HCT116 (cell line): ENCODE measurements at regions not wholly inside any gene's neighbourhood (a gene's known extent, or its start where the extent isn't known, plus 50 kb on each side); places are given as distances from the start of the nearest gene placed in this dataset.
"Not testable (repeated sequence)": the region's sequence is repeated elsewhere in the genome, so short reads cannot be mapped to it uniquely, and the experiment has no call there.

Experiments used
- ATAC-seq: fragments of 200-7000 bp; cut with Tn5 transposase; 2 replicates; pipeline ENCODE4 v1.9.1; 2020; ENCODE audit warnings: mild to moderate bottlenecking, moderate library complexity
- BruUV-seq: library from RNA; stranded (reverse); fragments of 400-500 nt; replicated peaks from 2 replicates; lab custom pipeline; 2021; lab: Mats Ljungman, UMichigan
- CTCF ChIA-PET: fragments of 300-600 bp; sonication (Branson Sonifier 250); formaldehyde crosslinking; loops from one replicate; lab custom pipeline; 2021; ENCODE audit warnings: antibody characterized with exemption; lab: Charles Lee
- POLR2A ChIA-PET: fragments of 300-600, 350-600 bp; sonication (Branson Sonifier 250); formaldehyde crosslinking; loops from one replicate; lab custom pipeline; 2021; ENCODE audit warnings: antibody characterized with exemption; lab: Charles Lee
- RAD21 ChIA-PET, 2 experiments: fragments of 300-600 bp; sonication (Branson Sonifier 250); formaldehyde crosslinking; loops; one replicate each; lab custom pipeline; 2023; ENCODE audit warnings: low total read pairs in 2 of 2; ENCODE audit not compliant: uncharacterized antibody in 2 of 2, unreplicated experiment in 2 of 2, low non-redundant PET in 1 of 2; lab: Charles Lee
- DNase-seq: peaks from one replicate; pipeline ENCODE4 v3.0.0-alpha.2; 2010; ENCODE audit warnings: low read depth, low spot score
- H2AFZ ChIP-seq: fragments of 200-600 bp; shearing (Covaris generic), sonication (generic); 2 replicates; pipeline ENCODE4 v1.6.1; 2017; ENCODE audit warnings: low read depth, mixed run types, mixed read lengths, antibody characterized with exemption, low read length; ENCODE audit not compliant: poor library complexity, severe bottlenecking
- H3K27ac ChIP-seq: 2 replicates; pipeline ENCODE4 v1.5.1; 2012; ENCODE audit warnings: low read depth, low read length
- H3K27me3 ChIP-seq: fragments of 200-600 bp; sonication (generic); 2 replicates; pipeline ENCODE4 v1.6.1; 2016; ENCODE audit warnings: mixed run types, low read length, mixed read lengths; ENCODE audit not compliant: insufficient read depth
- H3K36me3 ChIP-seq, 2 experiments: fragments of 200-500 bp in 1 of 2; fragments of 200-600 bp in 1 of 2; sonication (Bioruptor generic) in 1 of 2; sonication (generic) in 1 of 2; 2 replicates each; pipeline versions ENCODE4 v1.5.1 to v1.6.1; 2014 to 2016; ENCODE audit warnings: low read length in 2 of 2, inconsistent platforms in 1 of 2, mixed read lengths in 1 of 2, mixed run types in 1 of 2; ENCODE audit not compliant: insufficient read depth in 2 of 2, control insufficient read depth in 1 of 2
- H3K4me1 ChIP-seq, 2 experiments: fragments of 200-600 bp in 1 of 2; sonication (generic) in 1 of 2; 2 replicates each; pipeline versions ENCODE4 v1.5.1 to v1.6.1; 2012 to 2017; ENCODE audit warnings: low read length in 2 of 2, inconsistent platforms in 1 of 2, mild to moderate bottlenecking in 1 of 2, mixed read lengths in 1 of 2, mixed run types in 1 of 2, moderate library complexity in 1 of 2; ENCODE audit not compliant: insufficient read depth in 2 of 2, control insufficient read depth in 1 of 2
- H3K4me2 ChIP-seq: fragments of 200-600 bp; sonication (generic); 2 replicates; pipeline ENCODE4 v1.6.1; 2017; ENCODE audit warnings: mixed run types, low read length, mixed read lengths
- H3K4me3 ChIP-seq, 2 experiments: fragments of 200-600 bp in 1 of 2; sonication (generic) in 1 of 2; replicated peaks in 1 of 2; 2 replicates each; pipeline ENCODE4 v1.5.1; 2011 to 2016; ENCODE audit warnings: low read length in 2 of 2, control low read depth in 1 of 2, low read depth in 1 of 2, mild to moderate bottlenecking in 1 of 2, mixed read lengths in 1 of 2, mixed run types in 1 of 2
- H3K79me2 ChIP-seq: fragments of 200-600 bp; sonication (generic); 2 replicates; pipeline ENCODE4 v1.6.1; 2017; ENCODE audit warnings: mild to moderate bottlenecking, mixed run types, low read length, moderate library complexity, mixed read lengths; ENCODE audit not compliant: insufficient read depth
- H3K9ac ChIP-seq: fragments of 200-600 bp; sonication (generic); 2 replicates; pipeline ENCODE4 v1.6.1; 2016; ENCODE audit warnings: low read length, mixed read lengths
- H3K9me2 ChIP-seq: fragments of 200-600 bp; sonication (generic), shearing (Covaris generic); 2 replicates; pipeline ENCODE4 v1.6.1; 2017; ENCODE audit warnings: mixed run types, mild to moderate bottlenecking, moderate library complexity; ENCODE audit not compliant: insufficient read depth
- H3K9me3 ChIP-seq, 2 experiments: fragments of 200-500 bp in 1 of 2; fragments of 200-600 bp in 1 of 2; sonication (Bioruptor generic) in 1 of 2; sonication (generic) in 1 of 2; 2 replicates each; pipeline ENCODE4 v1.6.1; 2014 to 2017; ENCODE audit warnings: low read length in 2 of 2, mixed read lengths in 2 of 2, inconsistent platforms in 1 of 2, low read depth in 1 of 2, mild to moderate bottlenecking in 1 of 2, mixed run types in 1 of 2, moderate library complexity in 1 of 2; ENCODE audit not compliant: control insufficient read depth in 1 of 2, insufficient read depth in 1 of 2
- H4K20me1 ChIP-seq: fragments of 200-600 bp; sonication (generic), shearing (Covaris generic); 2 replicates; pipeline ENCODE4 v1.6.1; 2017; ENCODE audit warnings: mixed run types, mild to moderate bottlenecking, moderate library complexity; ENCODE audit not compliant: insufficient read depth
- EZH2 ChIP-seq: fragments of 200-600 bp; sonication (generic); IDR thresholded peaks from 2 replicates; pipeline ENCODE4 v1.6.1; 2017; ENCODE audit warnings: antibody characterized with exemption, mixed run types
- EZH2phosphoT487 ChIP-seq: fragments of 200-600 bp; IDR thresholded peaks from 2 replicates; pipeline ENCODE4 v1.6.1; 2018; ENCODE audit warnings: antibody characterized with exemption, borderline replicate concordance
- POLR2AphosphoS5 ChIP-seq: IDR thresholded peaks from 2 replicates; pipeline ENCODE4 v1.6.1; 2011; ENCODE audit warnings: mild to moderate bottlenecking, low read depth, low read length, moderate library complexity
- SP1 ChIP-seq: IDR thresholded peaks from 2 replicates; pipeline ENCODE4 v1.6.1; 2012; ENCODE audit warnings: low read depth
- intact Hi-C: fragments of 100-400 bp; cut with micrococcal nuclease; formaldehyde crosslinking; loops from 2 replicates; pipeline ENCODE4 v1.10.0; 2022
- TF ChIP-seq, protein P1 (sequence below): IDR thresholded peaks from 2 replicates; pipeline ENCODE4 v1.6.1; 2012
- TF ChIP-seq, protein P2 (sequence below), 3 experiments: fragments of 200-600 bp in 1 of 3; sonication (generic) in 1 of 3; IDR thresholded peaks in 2 of 3; conservative IDR thresholded peaks in 1 of 3; 2 replicates each; pipeline ENCODE4 v1.5.1; 2012 to 2017; ENCODE audit warnings: low read depth in 2 of 3, low read length in 2 of 3, antibody characterized with exemption in 1 of 3, borderline replicate concordance in 1 of 3, control low read depth in 1 of 3, mild to moderate bottlenecking in 1 of 3, mixed read lengths in 1 of 3, mixed run types in 1 of 3, moderate library complexity in 1 of 3; ENCODE audit not compliant: insufficient read depth in 1 of 3

DNA sequence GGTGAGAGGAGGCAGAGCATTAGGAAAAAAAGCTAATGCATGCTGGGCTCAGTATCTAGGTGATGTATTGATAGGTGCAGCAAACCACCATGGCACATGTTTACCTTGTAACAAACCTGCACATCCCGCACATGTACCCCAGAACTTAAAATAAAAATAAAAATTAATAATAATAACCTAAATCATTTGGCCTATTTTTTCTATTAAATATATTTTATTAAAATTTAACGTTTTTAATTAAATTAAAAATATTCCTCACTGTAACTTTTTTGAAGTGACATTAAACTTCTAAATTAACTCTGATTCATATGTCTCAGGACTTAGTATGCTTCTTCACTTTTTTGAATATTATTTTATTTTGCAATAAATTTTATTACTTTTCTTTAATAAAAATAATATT lies 83.7 kb upstream of the PARP8 start:
- no TSS peak for BruUV-seq
- intact Hi-C loops: no loop called here
- TF ChIP-seq POLR2AphosphoS5 (no peak), SP1 (no peak), EZH2phosphoT487 (no peak)
- Histone ChIP-seq H3K4me3 (no peak overlapping the region), H2AFZ (no peak overlapping the region), H4K20me1 (no peaks in the 10 kb centered on the region), H3K9me2 (no peaks in the 10 kb centered on the region), H3K79me2 (no peaks in the 10 kb centered on the region), H3K27me3 (no peaks in the 10 kb centered on the region), H3K36me3 (no peaks in the 10 kb centered on the region), H3K9ac (no peak overlapping the region), H3K4me2 (no peak overlapping the region), H3K9me3 (no peaks in the 10 kb centered on the region), H3K4me1 (no peaks in the 10 kb centered on the region), H3K27ac (no peak overlapping the region)
- ChIA-PET POLR2A (no interaction called here), RAD21 (no interaction called here), CTCF (no interaction called here)
- DNase-seq (no peak), ATAC-seq (no peak)

DNA sequence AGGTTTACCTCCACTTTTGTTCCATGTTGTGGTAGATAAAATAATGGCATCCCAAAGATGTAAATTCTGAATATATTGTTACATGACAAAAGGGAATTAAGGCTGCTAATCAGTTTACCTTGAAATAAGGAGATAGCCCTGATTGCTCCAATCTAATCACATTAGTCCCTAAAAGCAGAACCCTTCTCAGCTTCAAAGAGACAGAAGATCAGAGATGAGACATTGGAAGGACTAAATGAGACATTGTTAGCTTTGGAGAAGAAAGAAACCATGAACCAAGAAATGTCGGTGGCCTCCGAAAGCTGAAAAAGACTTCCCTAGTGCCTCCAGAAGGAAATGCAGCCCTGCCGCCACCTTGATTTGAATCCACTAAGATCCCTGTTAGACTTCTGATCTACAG lies 82.8 kb upstream of the PARP8 start:
- H3K27me3 ChIP-seq: no peaks in the 10 kb centered on the region
- no peak overlapping the region for H2AFZ ChIP-seq
- TF ChIP-seq EZH2: no peak
- TF ChIP-seq, protein P1, sequence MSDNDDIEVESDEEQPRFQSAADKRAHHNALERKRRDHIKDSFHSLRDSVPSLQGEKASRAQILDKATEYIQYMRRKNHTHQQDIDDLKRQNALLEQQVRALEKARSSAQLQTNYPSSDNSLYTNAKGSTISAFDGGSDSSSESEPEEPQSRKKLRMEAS: no peak
- TF ChIP-seq, protein P2, sequence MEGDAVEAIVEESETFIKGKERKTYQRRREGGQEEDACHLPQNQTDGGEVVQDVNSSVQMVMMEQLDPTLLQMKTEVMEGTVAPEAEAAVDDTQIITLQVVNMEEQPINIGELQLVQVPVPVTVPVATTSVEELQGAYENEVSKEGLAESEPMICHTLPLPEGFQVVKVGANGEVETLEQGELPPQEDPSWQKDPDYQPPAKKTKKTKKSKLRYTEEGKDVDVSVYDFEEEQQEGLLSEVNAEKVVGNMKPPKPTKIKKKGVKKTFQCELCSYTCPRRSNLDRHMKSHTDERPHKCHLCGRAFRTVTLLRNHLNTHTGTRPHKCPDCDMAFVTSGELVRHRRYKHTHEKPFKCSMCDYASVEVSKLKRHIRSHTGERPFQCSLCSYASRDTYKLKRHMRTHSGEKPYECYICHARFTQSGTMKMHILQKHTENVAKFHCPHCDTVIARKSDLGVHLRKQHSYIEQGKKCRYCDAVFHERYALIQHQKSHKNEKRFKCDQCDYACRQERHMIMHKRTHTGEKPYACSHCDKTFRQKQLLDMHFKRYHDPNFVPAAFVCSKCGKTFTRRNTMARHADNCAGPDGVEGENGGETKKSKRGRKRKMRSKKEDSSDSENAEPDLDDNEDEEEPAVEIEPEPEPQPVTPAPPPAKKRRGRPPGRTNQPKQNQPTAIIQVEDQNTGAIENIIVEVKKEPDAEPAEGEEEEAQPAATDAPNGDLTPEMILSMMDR (IDR thresholded peaks at IDR 0.05 in 2 of 3, conservative IDR thresholded peaks at IDR 0.05 in 1 of 3; ENCODE audit: borderline replicate concordance in 1 of 3, insufficient read depth in 1 of 3, low read depth in 2 of 3, low read length in 2 of 3): peak in 2 of 3 experiments; percentile 6 to 15; a peak in 1 of 6 replicates
- ChIA-PET POLR2A (no interaction called here), CTCF (no interaction called here), RAD21 (no interaction called here)
- H3K9me2 ChIP-seq: no peaks in the 10 kb centered on the region
- no peak overlapping the region for H3K4me3 ChIP-seq
- DNase-seq (no peak), ATAC-seq (no peak)
- no TSS peak for BruUV-seq
- no peak overlapping the region for H3K27ac ChIP-seq
- H3K4me2 ChIP-seq: no peak overlapping the region
- H3K36me3 ChIP-seq: no peaks in the 10 kb centered on the region
- H3K9me3 ChIP-seq: no peaks in the 10 kb centered on the region
- H3K4me1 ChIP-seq: no peaks in the 10 kb centered on the region
- no peaks in the 10 kb centered on the region for H4K20me1 ChIP-seq
- no peaks in the 10 kb centered on the region for H3K79me2 ChIP-seq
- intact Hi-C loops: no loop called here
- no peak overlapping the region for H3K9ac ChIP-seq

GRCh38 chr5:50588471-50588870 lies 78.0 kb upstream of the PARP8 start:
- H3K27ac ChIP-seq, intact Hi-C loops, H2AFZ ChIP-seq, CTCF ChIA-PET, H3K9ac ChIP-seq, H4K20me1 ChIP-seq, BruUV-seq, DNase-seq, H3K4me2 ChIP-seq, ATAC-seq, H3K36me3 ChIP-seq, H3K4me3 ChIP-seq, H3K79me2 ChIP-seq, H3K9me2 ChIP-seq, H3K4me1 ChIP-seq, H3K27me3 ChIP-seq, POLR2A ChIA-PET, H3K9me3 ChIP-seq, RAD21 ChIA-PET: not testable (repeated sequence)
